GM18508 (cell line): ENCODE measurements at regions not wholly inside any gene's neighbourhood (a gene's known extent, or its start where the extent isn't known, plus 50 kb on each side); places are given as distances from the start of the nearest gene placed in this dataset.
A peak's percentile ranks its signal among the peaks of the same experiment; 100 is the strongest.
"Not testable (repeated sequence)": the region's sequence is repeated elsewhere in the genome, so short reads cannot be mapped to it uniquely, and the experiment has no call there.

Experiments used
- ATAC-seq: cut with Tn5 transposase; IDR thresholded peaks from one replicate; pipeline ENCODE4 v1.9.1; 2021; ENCODE audit warnings: moderate number of reproducible peaks; ENCODE audit not compliant: insufficient read depth, unreplicated experiment

GRCh38 chr2:595831-596592 lies 81.2 kb downstream of the TMEM18 start:
- no peak for ATAC-seq

- no peak for ATAC-seq
Observed at GRCh38 chr2:595141-595815, 81.9 kb downstream of the TMEM18 start.

- ATAC-seq: no peak
Observed at GRCh38 chr2:594297-594949, 82.8 kb downstream of the TMEM18 start.

- no peak for ATAC-seq
Observed at GRCh38 chr2:593356-594026, 83.7 kb downstream of the TMEM18 start.

GRCh38 chr2:592737-593136 lies 84.5 kb downstream of the TMEM18 start:
- ATAC-seq: no peak

- no peak for ATAC-seq
Observed at GRCh38 chr2:590214-591175, 86.7 kb downstream of the TMEM18 start.

- no peak for ATAC-seq
Observed at GRCh38 chr2:589281-590130, 87.7 kb downstream of the TMEM18 start.

GRCh38 chr2:588074-588645 lies 89.0 kb downstream of the TMEM18 start:
- no peak for ATAC-seq

GRCh38 chr2:587087-587960 lies 89.9 kb downstream of the TMEM18 start:
- no peak for ATAC-seq

- no peak for ATAC-seq
Observed at GRCh38 chr2:586641-587076, 90.5 kb downstream of the TMEM18 start.

- peak; percentile 95 for ATAC-seq
Observed at GRCh38 chr2:584863-585823, 92.1 kb downstream of the TMEM18 start.

- ATAC-seq: no peak
Observed at GRCh38 chr2:583666-584065, 93.5 kb downstream of the TMEM18 start.

GRCh38 chr2:582792-583528 lies 94.2 kb downstream of the TMEM18 start:
- ATAC-seq: no peak

GRCh38 chr2:582289-582688 lies 94.9 kb downstream of the TMEM18 start:
- not testable (repeated sequence) for ATAC-seq

GRCh38 chr2:579961-580360 lies 97.2 kb downstream of the TMEM18 start:
- ATAC-seq: no peak
